ENCODE measurements at regions not wholly inside any gene's neighbourhood (a gene's known extent, or its start where the extent isn't known, plus 50 kb on each side); places are given as distances from the start of the nearest gene placed in this dataset.

DNA sequence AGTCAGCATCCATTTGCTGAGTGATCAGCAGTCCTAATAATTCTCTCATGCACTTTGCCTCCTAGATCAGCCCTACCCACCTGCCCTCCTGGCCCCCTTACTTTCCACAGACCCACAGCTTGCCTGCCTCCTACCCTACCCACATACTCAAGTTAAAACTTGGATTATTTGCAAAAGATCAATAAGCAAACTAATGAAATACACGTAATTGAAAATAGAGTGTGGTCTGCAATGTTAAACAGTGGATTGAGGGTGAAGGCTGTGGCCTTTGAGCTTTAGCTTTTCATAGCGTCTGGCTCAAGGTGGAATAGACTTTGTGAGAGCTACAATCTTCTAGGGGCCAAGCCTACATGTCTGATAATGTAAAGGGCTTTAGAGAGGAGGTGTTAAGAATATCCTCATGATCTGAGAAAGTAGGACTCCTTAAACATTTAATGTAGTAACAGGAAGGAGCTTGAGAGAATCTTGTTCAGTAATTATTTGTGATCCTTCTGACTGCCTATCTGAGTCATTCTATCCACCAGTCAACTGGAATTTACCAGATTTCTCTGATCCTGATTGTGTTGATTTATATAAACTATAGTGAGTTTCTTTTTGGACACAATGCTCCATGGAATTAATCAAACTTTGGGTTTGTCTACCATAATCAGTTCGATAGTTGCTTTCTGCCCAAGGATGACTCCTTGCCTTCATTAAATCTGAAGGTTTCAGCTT is 310.0 kb downstream of the HRH4 start:
- H3K27ac ChIP-seq, result no peak overlapping the region
- no peak for DNase-seq (ENCODE audit: low read depth, low spot score)

DNA sequence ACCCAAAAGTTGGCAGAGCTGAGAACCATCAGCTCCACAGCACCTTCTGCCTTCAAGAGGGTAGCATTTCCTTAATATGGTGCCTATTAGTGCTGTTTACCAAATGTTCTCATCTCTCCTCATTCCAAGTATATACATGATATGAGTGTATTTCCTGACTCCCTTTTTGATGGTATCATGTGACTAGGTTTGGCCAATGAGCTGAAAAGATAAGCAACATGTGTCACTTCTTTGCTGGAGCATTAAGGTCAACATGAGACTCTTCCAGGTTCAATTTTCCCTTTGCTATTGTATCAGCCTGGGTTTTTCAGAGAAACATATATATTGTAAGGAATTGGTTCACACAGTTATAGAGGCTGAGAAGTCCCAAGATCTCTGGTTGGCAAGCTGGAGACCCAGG is 310.9 kb downstream of the HRH4 start:
- H3K4me3 ChIP-seq, result no peak overlapping the region
- H3K36me3 ChIP-seq (ENCODE audit: insufficient read depth, low read length), result no peaks in the 10 kb centered on the region
- no peak overlapping the region for H3K27ac ChIP-seq
- no peaks in the 10 kb centered on the region for H3K9me3 ChIP-seq (ENCODE audit: low read depth, low read length)
- DNase-seq (ENCODE audit: low read depth, low spot score), result no peak
- no peak overlapping the region for H3K9ac ChIP-seq (ENCODE audit: insufficient read length)
- TF ChIP-seq POLR2AphosphoS5 (IDR thresholded peaks at IDR 0.05; ENCODE audit: borderline replicate concordance, low read depth, low read length) (no peak), EZH2 (IDR thresholded peaks at IDR 0.05) (no peak), FOXP2 (optimal IDR thresholded peaks at IDR 0.05; ENCODE audit: control extremely low read depth, extremely low read length, insufficient read depth) (no peak)

More for the DNA sequence above, 310.0 kb downstream of the HRH4 start:
- Histone ChIP-seq H3K9me3 (ENCODE audit: low read depth, low read length) (no peaks in the 10 kb centered on the region), H3K4me3 (no peak overlapping the region), H3K9ac (ENCODE audit: insufficient read length) (no peak overlapping the region), H3K36me3 (ENCODE audit: insufficient read depth, low read length) (no peaks in the 10 kb centered on the region)
- TF ChIP-seq POLR2AphosphoS5 (IDR thresholded peaks at IDR 0.05; ENCODE audit: borderline replicate concordance, low read depth, low read length) (no peak), EZH2 (IDR thresholded peaks at IDR 0.05) (no peak), FOXP2 (optimal IDR thresholded peaks at IDR 0.05; ENCODE audit: control extremely low read depth, extremely low read length, insufficient read depth) (no peak)

DNA sequence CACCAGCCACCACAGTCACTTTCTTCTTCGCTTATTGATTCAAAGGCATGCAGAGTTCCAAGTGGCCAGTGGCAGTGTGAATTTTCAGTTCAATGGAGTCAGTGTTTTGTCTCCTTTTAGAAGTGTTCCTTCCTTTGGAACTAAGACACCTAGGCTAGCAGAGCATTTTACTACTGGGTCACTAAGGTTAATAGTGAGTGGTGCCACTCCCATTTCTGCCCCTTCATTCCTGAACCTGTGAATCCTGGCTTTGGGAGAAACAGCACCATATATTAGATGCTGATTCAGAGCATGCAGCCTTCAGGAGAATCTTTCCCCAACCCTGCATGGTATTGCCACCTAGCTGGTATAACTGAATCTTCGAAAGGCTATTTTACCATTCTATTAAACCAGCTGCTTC is 312.7 kb downstream of the HRH4 start:
- no peak overlapping the region for H3K9ac ChIP-seq (ENCODE audit: insufficient read length)
- no peak overlapping the region for H3K27ac ChIP-seq
- H3K36me3 ChIP-seq (ENCODE audit: insufficient read depth, low read length), result no peaks in the 10 kb centered on the region
- no peaks in the 10 kb centered on the region for H3K9me3 ChIP-seq (ENCODE audit: low read depth, low read length)
- TF ChIP-seq EZH2 (IDR thresholded peaks at IDR 0.05), result no peak
- no peak for TF ChIP-seq POLR2AphosphoS5 (IDR thresholded peaks at IDR 0.05; ENCODE audit: borderline replicate concordance, low read depth, low read length)
- TF ChIP-seq FOXP2 (optimal IDR thresholded peaks at IDR 0.05; ENCODE audit: control extremely low read depth, extremely low read length, insufficient read depth), result no peak
- no peak for DNase-seq (ENCODE audit: low read depth, low spot score)
- no peak overlapping the region for H3K4me3 ChIP-seq

DNA sequence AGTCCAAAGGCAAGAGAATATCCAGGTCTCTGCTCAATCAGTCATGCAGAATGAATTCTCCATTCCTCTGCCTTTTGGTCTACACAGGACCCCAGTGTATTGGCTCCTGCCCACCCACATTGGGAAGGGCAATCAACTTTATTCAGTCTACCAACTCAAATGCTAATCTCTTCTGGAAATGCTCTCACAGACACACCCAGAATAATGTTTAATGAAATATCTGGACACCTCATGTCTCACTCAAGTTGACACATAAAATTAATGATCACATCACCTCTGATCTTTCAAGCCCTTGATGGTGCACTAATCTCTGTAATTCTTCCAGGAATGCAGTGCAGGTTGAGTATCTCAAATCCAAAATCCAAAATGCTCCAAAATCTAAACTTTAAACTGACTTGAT is 315.6 kb downstream of the HRH4 start:
- H3K36me3 ChIP-seq (ENCODE audit: insufficient read depth, low read length), result no peaks in the 10 kb centered on the region
- TF ChIP-seq EZH2 (IDR thresholded peaks at IDR 0.05), result no peak
- DNase-seq (ENCODE audit: low read depth, low spot score), result no peak
- H3K9me3 ChIP-seq (ENCODE audit: low read depth, low read length), result no peaks in the 10 kb centered on the region
- H3K4me3 ChIP-seq, result no peak overlapping the region
- no peak overlapping the region for H3K27ac ChIP-seq
- H3K9ac ChIP-seq (ENCODE audit: insufficient read length), result no peak overlapping the region

DNA sequence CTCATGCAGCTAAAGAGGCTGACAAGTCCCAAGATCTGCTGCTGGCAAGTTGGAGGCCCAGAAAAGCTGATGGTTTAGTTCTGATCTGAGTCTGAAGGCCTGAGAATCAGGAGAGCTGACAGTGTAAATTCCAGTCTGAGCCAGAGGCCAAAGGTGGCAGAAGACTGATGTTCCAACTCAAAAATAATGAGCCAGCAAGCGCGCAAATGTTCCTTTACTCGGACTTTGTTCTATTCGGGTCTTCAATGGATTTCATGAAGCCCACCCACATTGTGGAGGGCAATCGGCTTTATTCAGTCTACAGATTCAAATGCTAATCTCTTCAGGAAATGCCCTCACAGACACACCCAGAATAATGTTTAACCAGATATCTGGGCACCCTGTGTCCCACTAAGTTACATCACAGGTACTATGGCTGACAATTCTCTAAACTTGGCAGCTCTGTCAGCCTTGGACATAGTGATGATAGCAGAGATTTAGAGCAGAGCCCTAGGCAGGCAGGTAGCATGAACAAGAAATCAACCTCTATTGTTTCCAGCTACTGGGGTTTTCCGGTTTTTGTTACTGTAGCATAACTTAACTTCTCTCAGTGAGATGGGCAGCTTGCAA is 318.5 kb downstream of the HRH4 start:
- no peak for DNase-seq (ENCODE audit: low read depth, low spot score)
- no peak for TF ChIP-seq EZH2 (IDR thresholded peaks at IDR 0.05)
- TF ChIP-seq FOXP2 (optimal IDR thresholded peaks at IDR 0.05; ENCODE audit: control extremely low read depth, extremely low read length, insufficient read depth), result no peak
- no peak for TF ChIP-seq POLR2AphosphoS5 (IDR thresholded peaks at IDR 0.05; ENCODE audit: borderline replicate concordance, low read depth, low read length)
- no peak overlapping the region for H3K27ac ChIP-seq
- H3K4me3 ChIP-seq, result no peak overlapping the region
- H3K9ac ChIP-seq (ENCODE audit: insufficient read length), result no peak overlapping the region
- H3K9me3 ChIP-seq (ENCODE audit: low read depth, low read length), result no peaks in the 10 kb centered on the region
- no peaks in the 10 kb centered on the region for H3K36me3 ChIP-seq (ENCODE audit: insufficient read depth, low read length)

DNA sequence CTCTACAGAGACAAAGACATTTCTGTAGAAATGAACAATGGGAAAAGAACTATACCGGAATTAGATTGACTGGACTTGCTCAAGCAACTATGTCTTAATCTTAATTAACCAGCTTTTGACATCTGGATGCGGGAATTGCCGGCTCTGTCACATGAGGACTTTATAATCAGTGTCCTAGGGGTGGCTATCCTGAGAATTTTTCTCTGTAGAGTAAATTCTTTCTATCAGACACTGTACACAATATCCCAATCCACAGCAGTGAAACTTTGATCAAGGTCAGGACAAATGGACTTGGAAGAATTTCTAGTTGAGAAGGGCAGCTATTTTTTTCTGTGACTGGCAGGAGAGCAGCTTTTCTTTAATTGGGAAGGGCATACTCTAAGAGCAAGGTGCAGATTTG is 322.1 kb downstream of the HRH4 start:
- H3K9ac ChIP-seq (ENCODE audit: insufficient read length), result no peak overlapping the region
- TF ChIP-seq POLR2AphosphoS5 (IDR thresholded peaks at IDR 0.05; ENCODE audit: borderline replicate concordance, low read depth, low read length) (no peak), FOXP2 (optimal IDR thresholded peaks at IDR 0.05; ENCODE audit: control extremely low read depth, extremely low read length, insufficient read depth) (no peak), EZH2 (IDR thresholded peaks at IDR 0.05) (no peak)
- no peak overlapping the region for H3K27ac ChIP-seq
- no peaks in the 10 kb centered on the region for H3K9me3 ChIP-seq (ENCODE audit: low read depth, low read length)
- H3K36me3 ChIP-seq (ENCODE audit: insufficient read depth, low read length), result no peaks in the 10 kb centered on the region
- no peak for DNase-seq (ENCODE audit: low read depth, low spot score)
- H3K4me3 ChIP-seq, result no peak overlapping the region

DNA sequence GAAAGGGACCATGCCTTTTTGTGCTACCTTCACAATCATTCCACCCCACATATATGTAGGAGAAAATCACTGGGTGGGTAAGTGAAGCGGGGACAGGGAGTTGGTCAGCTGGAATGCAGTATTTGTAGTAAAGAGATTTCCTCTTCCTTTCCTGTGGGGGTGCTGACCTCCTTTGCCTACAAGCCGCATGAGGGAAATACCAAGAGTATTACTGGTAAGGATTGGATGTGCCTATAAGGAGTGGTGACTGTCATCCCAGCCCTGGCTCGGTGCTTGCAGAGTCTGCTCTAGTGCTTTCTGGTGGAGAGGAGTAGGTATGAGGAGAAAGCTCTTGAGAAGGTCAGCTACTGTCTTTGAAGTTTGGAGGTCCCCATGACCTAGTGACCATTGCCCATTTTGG is 324.6 kb downstream of the HRH4 start:
- no peaks in the 10 kb centered on the region for H3K36me3 ChIP-seq (ENCODE audit: insufficient read depth, low read length)
- DNase-seq (ENCODE audit: low read depth, low spot score), result no peak
- no peak for TF ChIP-seq POLR2AphosphoS5 (IDR thresholded peaks at IDR 0.05; ENCODE audit: borderline replicate concordance, low read depth, low read length)
- TF ChIP-seq FOXP2 (optimal IDR thresholded peaks at IDR 0.05; ENCODE audit: control extremely low read depth, extremely low read length, insufficient read depth), result no peak
- TF ChIP-seq EZH2 (IDR thresholded peaks at IDR 0.05), result no peak

DNA sequence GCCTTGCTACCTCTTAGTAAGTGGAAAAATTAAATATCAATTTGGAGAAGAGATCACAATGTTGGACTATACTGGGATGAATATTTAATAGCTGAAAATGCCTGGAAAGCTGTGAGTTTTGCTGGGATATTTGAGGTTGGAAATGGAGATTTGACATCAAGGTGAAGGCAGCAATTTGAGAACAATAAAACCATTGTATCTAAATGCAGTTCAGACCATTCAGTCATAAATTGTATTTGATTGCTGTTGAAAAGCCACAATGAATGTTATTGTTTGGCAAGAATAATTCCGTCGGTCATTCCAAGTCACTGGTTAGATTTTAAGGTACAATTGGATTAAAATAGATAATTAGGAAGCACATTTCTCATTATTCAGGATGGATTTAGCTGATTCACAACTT is 325.6 kb downstream of the HRH4 start:
- TF ChIP-seq POLR2AphosphoS5 (IDR thresholded peaks at IDR 0.05; ENCODE audit: borderline replicate concordance, low read depth, low read length), result no peak

More for the DNA sequence above, 324.6 kb downstream of the HRH4 start:
- Histone ChIP-seq H3K9me3 (ENCODE audit: low read depth, low read length) (no peaks in the 10 kb centered on the region), H3K4me3 (no peak overlapping the region), H3K9ac (ENCODE audit: insufficient read length) (no peak overlapping the region), H3K27ac (no peak overlapping the region)

DNA sequence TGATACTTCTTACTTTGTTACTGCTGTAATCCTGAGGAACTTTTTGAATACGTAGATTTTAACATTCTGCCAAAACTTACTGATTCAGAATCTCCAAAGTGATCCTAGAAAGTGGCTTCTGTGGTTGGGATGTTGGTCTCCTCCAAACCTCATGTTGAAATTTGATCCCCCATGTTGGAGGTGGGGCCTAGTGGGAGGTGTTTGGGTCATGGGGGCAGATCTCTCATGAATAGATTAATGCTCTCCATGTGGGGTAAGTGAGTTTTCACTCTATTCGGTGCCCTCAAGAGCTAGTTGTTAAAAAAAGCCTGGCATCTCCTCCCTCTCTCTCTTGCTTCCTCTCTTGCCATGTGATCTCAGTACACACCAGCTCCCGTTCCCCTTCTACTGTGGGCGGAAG is 329.9 kb downstream of the HRH4 start:
- no peak for DNase-seq (ENCODE audit: low read depth, low spot score)
- no peak overlapping the region for H3K4me3 ChIP-seq
- no peaks in the 10 kb centered on the region for H3K9me3 ChIP-seq (ENCODE audit: low read depth, low read length)
- no peaks in the 10 kb centered on the region for H3K36me3 ChIP-seq (ENCODE audit: insufficient read depth, low read length)
- TF ChIP-seq POLR2AphosphoS5 (IDR thresholded peaks at IDR 0.05; ENCODE audit: borderline replicate concordance, low read depth, low read length), result no peak
- no peak for TF ChIP-seq EZH2 (IDR thresholded peaks at IDR 0.05)
- no peak for TF ChIP-seq FOXP2 (optimal IDR thresholded peaks at IDR 0.05; ENCODE audit: control extremely low read depth, extremely low read length, insufficient read depth)
- no peak overlapping the region for H3K27ac ChIP-seq
- no peak overlapping the region for H3K9ac ChIP-seq (ENCODE audit: insufficient read length)

More for the DNA sequence above, 325.6 kb downstream of the HRH4 start:
- Histone ChIP-seq H3K4me3 (no peak overlapping the region), H3K27ac (no peak overlapping the region), H3K9ac (ENCODE audit: insufficient read length) (no peak overlapping the region), H3K36me3 (ENCODE audit: insufficient read depth, low read length) (no peaks in the 10 kb centered on the region), H3K9me3 (ENCODE audit: low read depth, low read length) (no peaks in the 10 kb centered on the region)
- no peak for DNase-seq (ENCODE audit: low read depth, low spot score)
